Glomerular endothelial cell (primary cell): ENCODE measurements at regions not wholly inside any gene's neighbourhood (a gene's known extent, or its start where the extent isn't known, plus 50 kb on each side); places are given as distances from the start of the nearest gene placed in this dataset.

Experiments used
- DNase-seq: peaks from one replicate; pipeline ENCODE4 v3.0.0-alpha.2; 2011; ENCODE audit warnings: low read depth, low spot score; ENCODE audit errors: extremely low read depth

DNA sequence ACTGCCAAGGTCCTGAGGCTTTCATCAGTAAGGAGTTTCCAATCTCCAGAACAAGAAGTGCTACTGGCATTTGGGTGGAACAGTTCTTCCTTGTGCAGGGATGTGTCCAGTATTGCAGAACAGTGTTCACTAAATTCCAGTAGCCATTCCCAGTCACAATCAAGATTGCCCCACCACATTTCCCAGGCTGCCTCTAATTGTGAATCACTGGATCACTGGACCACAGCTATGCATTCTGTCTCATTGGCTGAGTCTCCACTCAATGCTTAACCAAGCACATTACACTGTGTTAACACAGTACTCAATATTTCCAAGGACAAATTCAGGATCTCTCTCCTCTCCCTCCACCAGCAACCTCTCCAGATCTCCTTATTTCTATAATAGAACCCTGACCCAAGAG, 160.2 kb upstream of the CCDC150 start:
- no peak for DNase-seq

GRCh38 chr2:196480653-196481323, 158.7 kb upstream of the CCDC150 start:
- DNase-seq: no peak

- no peak for DNase-seq
Measured at GRCh38 chr2:196481324-196481697, 158.2 kb upstream of the CCDC150 start.

DNA sequence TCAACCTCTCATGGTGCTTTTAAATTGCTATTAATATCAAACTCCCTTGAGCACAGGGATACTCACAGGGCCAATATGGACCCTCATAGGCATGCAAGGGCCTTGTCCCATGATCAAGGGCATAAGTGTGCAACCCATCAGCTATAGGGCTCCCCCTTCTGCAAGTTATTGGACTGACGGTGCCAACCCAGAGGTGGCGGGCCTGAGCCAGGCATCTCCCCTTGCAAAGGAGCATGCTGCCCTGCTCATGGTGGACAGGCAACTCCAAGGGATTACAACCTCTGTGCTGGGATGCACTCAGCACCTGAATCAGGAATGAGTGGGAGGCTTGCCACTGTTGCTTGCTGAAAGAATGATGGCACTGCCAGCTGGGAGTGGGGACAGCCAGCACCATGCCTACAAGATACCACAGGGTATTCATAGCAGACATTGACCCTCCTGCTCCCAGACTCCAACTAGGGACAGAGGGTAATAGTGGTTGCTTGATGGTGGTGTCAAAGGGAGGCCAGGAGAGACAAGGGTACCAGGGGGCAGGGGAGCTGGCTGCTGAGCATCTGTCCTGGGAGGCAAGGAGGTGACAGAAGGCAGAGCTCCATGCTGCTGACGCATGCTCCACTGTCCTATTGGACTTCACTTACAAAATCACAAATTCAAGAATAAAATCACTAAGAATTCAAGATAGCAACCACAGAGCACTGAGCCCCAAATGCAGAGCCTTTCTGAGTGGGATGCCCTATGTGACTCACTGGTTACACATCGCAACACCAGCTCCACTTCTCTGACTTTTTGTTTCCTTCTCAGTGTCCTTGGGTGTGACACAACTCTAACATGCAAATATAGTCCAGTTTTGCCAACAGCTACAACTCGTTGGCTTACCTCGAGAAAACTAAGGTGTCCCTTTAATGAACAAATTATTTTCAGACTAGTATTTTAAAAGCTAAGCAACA, 157.1 kb upstream of the CCDC150 start:
- no peak for DNase-seq

DNA sequence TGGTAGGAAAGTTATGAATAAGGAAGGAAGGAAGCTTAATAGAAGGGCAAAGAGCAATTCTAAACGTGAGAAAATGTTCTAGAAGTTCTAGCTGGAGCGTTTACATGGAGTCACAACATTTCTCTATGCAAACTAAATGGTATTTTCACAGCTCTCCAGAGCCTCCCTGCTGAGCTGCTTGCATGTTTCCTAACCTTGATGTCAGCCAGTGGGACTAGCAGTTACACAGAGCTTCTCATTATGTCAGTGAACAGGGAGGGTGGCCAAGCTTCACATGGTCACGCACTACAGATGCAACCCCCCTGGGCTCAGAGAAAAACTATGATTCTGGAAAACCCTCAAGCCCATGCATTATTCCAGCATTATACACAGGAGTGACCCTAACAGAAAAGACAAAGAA, 153.4 kb upstream of the CCDC150 start:
- no peak for DNase-seq

DNA sequence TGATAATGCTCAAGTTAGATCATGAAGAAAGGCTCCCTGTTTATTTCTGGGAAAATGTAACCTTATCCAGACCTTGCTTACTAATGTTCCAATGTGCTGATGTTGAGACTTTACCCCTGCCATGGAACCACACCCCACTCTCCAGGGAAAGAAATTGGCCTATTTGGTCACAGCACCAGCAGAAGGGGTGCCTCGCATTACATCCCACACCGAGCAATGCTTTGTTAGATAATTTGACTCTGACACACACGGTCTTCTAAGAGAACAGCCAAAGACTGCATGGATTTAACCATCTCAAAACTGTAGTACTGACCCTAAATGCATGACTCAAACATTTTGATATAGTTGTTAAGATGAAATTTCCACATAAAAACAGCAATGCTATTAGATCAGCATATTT, 152.1 kb upstream of the CCDC150 start:
- no peak for DNase-seq

GRCh38 chr2:196489371-196489770, 150.1 kb upstream of the CCDC150 start:
- DNase-seq: no peak

DNA sequence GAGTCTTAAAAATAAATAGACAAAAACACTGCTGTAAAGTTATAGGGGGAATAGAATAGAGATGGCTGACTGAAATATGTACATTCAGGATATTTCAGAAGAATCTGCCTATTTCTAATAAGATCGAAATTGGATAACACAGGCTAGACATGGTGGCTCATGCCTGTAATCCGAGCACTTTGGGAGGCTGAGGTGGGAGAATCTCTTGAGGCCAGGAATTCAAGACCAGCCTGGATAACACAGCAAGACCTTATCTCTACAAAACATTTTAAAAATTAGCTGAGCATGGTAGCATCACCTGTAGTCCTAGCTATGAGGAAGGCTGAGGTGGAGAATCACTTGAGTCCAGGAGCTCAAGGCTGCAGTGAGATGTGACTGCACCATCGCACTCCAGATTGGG, 146.6 kb upstream of the CCDC150 start:
- DNase-seq: no peak

DNA sequence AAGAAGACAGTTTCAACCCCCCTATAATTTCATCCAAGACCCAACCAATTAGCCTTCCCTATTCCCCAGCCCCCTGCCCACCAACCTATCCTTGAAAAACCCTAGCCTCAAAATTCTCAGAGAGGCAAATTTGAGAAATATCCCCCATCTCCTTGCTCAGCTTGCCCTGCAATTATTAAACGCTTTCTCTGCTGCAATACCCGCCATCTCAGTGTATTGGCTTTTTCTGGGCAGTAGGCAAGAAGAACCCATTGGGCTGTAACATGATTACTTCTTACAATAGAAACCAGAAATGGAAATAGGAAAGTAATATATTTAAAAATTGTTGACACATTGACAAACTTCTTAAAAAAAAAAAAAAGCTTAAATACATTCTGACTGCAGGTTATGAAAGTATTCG, 140.6 kb upstream of the CCDC150 start:
- DNase-seq: no peak

GRCh38 chr2:196499686-196500085, 139.8 kb upstream of the CCDC150 start:
- DNase-seq: no peak

DNA sequence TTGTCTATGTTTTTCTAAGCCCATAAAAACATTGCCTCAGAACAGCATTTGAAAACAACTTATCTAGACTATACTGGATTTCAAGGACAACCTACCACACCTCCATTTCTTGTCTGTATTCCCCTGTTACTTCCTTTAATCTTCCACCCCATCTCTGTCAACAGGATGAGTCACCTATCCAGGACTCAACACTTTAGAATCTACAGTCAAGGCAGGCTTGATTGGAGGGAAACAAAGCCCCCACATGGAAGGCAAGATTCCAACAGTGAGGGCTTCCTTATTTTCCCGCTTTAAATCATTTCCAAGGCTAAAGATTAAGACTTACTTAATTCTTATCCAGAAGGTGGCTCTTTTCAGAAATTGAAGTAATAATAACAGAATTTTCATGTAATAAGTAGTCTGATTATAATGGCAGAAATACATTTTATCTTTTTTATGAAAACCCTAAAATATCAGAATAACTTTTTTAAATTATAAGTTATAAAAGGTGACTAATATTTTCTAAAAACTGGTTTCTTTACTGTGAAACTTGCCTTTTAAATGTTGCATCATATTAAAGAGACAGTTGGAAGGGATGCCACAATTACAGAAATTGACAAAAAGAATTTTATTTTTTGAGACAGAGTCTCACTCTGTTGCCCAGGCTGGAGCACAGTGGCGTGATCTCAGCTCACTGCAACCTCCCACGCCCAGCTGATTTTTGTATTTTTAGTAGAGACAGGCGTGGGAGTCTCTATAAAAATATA, 138.7 kb upstream of the CCDC150 start:
- no peak for DNase-seq

DNA sequence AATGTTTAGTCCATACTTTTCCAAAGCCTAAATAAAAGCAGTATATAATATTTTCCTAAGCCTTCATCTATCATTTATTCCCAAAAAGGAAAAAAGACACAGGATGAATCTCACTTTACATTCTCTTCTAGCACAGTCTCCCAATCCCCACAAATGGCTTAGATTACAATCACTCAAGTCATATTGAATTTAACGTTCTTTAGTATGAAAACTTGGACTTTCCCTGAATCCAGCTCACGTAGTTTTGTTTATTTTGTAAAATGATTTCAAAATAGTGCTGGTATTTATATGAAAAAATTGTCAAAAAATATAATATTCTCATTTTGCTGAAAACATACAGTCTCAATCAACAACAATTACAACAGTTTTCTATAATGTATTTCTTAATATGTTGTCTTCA, 137.7 kb upstream of the CCDC150 start:
- no peak for DNase-seq

DNA sequence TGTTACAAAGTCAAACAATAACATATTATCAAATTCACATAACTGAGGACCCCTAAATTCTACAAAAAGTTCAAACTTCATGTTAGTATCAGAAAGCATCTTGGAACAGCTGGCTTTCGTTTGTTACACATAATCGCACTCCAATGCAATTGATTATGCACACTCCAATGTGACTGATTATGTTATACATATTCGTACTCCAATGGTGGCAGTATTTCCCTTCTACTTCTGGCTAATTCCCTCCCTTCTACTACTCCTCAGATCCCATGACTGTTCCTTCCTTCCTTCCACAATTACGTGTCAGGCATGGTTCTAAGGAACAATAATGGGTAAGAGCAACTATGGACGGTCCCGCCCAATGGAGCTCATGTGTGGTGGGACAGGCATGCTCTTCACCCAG, 137.1 kb upstream of the CCDC150 start:
- no peak for DNase-seq

DNA sequence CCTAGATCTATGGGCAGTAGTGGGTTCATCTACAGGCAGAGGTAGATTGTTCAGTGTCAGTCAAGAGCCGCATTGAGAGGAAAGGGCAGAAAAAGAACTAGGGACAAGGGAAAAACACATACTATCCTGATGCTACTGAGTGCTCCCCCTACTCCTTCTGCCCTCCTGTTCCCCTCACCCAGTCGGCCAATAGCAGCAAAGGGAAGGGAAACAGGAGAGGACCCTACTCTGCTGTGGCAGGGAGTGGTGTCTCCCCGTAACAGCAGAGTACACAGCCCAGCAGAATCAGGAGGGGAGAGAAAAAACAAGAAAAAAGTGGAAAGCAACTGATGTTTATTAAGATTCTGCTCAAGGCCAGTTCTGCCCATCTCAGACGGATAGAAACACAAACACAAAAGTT, 136.1 kb upstream of the CCDC150 start:
- no peak for DNase-seq

- DNase-seq: no peak
Measured at GRCh38 chr2:196504788-196505187, 134.7 kb upstream of the CCDC150 start.

DNA sequence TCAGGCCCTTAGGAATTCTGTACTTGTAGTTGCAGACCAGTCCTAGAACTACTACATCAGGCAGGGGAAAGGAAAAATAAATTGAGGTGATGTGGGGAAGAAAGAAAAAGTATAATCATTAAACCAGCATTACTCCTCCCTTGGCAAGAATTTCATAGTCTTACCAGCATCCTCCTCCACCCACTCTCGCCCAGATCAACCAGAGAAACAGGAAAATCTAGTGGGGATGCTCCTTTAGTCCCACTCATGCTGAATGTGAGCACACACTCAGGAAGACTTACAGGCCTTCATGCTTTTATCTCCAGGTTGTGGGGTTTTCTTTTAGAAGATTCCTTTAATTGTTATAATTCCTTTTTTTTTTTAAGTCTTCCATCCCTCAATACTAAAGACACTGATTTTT, 129.3 kb upstream of the CCDC150 start:
- no peak for DNase-seq

DNA sequence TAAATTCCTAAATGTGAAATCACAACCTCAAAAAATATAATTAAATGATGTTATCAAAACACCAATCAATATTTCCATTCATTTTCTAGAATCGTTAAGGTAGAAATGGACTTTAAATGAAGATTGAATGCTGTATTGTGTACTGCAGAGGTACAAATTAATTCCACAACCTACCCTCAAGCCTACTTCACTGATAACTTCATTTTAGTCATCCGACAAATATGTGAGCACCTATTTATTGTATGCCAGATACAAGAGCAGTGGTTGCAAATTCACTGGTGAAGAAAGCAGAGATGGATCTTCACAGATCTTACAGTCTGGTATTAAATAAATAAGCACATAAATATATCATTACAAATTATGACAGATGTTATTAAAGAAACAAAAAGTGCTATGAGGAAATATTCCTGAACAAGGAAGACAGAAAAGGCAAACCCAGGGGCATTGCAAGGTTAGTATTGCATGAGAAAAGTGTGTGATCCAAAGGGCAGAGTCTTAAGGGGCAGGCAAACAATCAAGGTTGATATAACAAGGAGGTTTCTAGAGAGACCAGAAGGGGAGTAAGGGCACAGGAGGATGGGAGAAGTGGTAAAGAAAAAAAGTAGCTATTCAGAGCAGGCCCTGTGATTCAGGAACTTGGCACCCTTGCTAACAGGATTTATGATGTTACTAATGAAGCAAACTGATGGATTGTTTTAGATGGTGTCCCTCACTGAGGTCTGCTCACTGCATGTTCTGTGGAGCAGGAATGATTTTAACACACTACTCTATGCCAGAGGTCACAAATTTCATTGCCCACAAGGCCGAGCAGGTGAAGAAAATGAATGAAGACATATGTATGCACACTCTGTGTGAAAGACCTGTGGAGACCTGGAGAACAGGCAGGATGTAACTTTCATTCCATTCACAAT, 128.0 kb upstream of the CCDC150 start:
- DNase-seq: no peak

DNA sequence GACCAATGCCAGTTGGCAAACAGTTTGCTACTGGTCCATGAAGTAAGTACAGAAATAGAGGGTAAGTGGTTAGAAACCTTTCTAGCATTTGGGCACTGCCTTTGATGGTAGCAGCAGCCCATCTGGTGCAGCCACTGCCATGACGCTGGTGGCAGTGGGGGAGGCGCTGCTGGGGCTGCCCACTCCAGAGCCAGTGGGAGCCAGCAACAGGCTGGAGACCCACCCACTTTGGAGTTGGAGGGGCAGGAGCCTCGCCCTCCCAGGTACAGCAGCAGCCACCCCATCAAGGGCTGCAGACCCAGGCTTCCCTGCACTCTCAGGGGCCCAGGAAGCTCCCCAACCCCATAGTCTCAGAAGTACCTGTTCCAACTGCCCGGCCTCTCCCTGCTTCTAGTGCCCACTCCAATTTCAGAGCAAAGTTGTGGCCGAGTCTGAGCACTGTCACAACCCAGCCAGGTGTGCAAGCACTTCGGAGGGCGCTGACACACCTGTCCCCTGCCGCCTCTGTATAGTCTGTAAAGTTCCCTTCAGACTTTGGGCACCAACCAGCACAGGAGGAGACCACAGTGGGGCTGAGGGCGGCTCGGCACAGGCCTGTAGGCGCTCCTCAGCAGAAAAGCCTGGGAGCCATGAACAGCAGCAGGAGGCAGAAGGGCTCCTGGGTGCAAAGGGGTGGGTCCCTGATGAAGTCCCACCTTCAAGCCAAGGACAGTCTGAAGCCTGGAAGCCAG, 125.6 kb upstream of the CCDC150 start:
- DNase-seq: no peak

- DNase-seq: no peak
Measured at GRCh38 chr2:196514641-196515040, 124.9 kb upstream of the CCDC150 start.

- DNase-seq: no peak
Measured at GRCh38 chr2:196515051-196515450, 124.5 kb upstream of the CCDC150 start.
